NCI-H2171 treated with DMSO at 0.1 percent for 48 hours (cell line): ENCODE measurements at regions not wholly inside any gene's neighbourhood (a gene's known extent, or its start where the extent isn't known, plus 50 kb on each side); places are given as distances from the start of the nearest gene placed in this dataset.
"Not testable (repeated sequence)": the region's sequence is repeated elsewhere in the genome, so short reads cannot be mapped to it uniquely, and the experiment has no call there.

Source experiments
- DNase-seq: peaks from one replicate; lab custom pipeline; 2025; lab: John Stamatoyannopoulos, UW

DNA sequence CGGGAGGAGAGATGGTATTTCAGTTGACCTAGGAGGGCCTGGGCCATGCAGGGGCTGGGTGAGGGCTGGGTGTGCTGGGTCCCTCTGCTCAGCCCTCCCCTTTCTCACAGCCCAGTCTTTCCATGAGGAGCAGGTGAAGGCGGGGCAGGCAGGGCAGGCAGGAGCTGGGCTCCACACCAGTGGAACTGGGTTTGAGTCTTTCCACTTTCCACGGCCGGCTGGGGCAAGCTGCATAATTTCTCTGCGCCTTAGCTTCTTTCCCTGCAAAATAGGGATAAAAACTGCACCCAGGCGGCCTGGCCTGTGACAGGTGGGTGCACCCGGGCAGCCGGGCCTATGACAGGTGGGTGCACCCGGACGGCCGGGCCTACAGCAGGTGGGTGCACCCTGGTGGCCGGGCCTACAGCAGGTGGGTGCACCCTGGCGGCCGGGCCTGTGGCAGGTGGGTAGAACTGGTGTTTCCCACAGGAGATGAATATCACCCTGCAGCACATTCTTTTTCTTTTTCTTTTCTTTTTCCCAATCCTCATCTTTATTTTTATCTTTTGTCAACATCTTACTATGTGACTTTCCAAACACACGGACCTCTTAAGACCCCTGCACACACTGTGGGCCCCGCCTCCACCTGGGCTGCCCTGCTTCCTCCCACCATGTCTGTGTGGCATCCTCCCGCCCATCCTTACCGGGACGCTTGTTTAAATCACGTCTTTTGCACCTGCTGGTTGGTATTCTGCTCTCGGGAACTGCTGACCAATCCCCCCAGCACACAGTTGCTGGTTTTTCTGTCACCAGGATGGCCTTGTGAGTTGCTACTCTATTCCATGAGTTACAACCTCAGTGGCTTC, 111.3 kb downstream of the NPIPB11 start:
- DNase-seq, result not testable (repeated sequence)

GRCh38 chr16:29294400-29294933, 112.0 kb downstream of the NPIPB11 start:
- DNase-seq, result not testable (repeated sequence)

DNA sequence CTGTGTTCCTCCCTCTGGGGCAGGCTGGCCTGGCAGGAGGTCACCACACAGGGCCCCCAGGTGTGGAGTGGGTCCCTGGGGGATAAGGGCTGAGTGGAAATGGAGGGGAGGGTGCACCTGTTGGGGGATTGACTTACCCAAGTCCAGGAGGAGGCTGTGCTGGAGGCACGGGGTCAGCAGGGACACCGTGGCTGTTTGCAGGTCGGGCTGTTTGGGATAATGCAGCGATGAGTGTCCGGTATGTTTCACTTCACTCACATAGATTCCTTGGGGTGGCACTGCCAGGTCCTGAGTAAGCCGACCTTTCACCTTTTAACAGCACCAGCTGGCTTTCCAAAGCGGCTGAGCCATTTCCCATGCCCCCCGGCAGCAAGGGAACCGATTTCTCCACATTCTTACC, 113.0 kb downstream of the NPIPB11 start:
- DNase-seq, result not testable (repeated sequence)

GRCh38 chr16:29292952-29293471, 113.5 kb downstream of the NPIPB11 start:
- not testable (repeated sequence) for DNase-seq

DNA sequence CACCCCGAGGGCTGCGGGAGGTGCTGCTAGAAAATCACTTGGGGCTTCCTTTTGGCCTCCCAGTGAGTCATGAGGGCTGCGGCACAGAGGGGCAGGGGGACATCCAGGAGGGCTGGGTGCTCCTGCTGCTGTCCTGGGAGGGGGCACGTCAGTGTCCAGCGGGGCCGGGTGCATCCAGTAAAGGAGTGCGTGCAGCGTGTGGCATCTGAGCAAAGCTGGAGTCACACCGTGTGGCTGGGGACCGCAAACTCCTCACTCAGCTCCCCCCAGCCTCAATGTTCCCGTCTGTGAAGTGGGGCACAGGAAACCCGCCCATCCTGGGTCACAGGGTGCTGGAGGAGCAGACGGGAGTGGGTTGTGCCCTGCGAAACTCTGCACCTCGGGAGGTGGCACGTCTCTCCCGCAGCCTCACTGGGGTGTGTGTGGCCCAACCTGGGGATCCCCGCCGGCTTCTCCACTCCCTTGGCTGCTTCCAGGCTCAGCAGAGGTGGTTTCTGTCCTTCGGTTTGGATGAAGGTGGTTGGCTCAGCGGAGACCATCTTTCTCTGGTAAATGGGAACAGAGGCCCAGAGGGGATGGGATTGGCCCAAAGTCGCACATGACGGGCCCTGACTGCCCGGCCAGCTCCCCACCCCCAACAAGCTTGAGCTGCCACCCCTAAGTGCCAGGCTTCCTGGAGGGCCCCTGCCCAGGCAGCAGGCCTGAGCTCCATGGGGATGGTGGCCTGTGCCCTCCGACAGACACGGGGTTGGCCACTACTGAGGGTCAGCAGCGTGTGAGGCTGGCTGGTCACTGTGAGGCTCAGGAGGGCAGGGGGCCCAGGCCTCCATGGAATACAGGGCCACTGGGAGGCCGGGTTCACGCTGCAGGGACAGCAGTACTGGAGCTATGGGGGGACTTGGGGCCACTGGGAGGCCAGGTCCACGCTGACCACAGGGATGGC, 114.9 kb downstream of the NPIPB11 start:
- DNase-seq, result not testable (repeated sequence)

DNA sequence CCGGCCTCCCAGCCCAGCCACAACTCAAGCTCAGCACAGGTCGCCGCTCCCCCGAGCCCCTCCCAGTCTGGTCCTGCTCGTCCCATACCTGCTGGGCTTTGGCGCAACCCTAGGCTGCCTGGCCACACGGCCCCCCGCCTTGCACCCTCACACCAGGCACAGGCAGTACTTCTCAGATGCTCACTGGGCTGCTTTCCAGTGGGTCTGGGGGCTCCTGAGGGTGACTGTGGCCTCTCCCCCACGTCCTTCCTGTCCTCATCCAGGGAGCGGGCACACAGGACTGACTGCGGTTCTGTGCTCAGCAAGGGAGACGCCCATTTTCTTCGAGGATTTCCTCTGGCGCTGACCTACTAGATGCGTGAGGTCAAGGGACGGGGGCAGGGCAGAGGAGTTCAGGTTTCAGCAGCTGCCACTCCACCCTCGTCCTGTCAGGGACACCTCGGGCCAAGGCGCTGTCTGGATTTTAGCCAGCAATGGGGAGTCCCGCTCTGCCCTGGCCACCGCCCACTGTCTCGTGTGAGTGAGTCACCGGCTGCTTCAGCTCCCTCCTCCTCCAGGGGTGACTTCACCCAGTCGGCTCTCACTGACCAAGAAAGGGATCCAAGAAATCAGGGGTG, 115.8 kb downstream of the NPIPB11 start:
- no peak for DNase-seq

GRCh38 chr16:29289516-29290239, 116.8 kb downstream of the NPIPB11 start:
- DNase-seq, result not testable (repeated sequence)

- not testable (repeated sequence) for DNase-seq
Observed at GRCh38 chr16:29288711-29289474, 117.6 kb downstream of the NPIPB11 start.

DNA sequence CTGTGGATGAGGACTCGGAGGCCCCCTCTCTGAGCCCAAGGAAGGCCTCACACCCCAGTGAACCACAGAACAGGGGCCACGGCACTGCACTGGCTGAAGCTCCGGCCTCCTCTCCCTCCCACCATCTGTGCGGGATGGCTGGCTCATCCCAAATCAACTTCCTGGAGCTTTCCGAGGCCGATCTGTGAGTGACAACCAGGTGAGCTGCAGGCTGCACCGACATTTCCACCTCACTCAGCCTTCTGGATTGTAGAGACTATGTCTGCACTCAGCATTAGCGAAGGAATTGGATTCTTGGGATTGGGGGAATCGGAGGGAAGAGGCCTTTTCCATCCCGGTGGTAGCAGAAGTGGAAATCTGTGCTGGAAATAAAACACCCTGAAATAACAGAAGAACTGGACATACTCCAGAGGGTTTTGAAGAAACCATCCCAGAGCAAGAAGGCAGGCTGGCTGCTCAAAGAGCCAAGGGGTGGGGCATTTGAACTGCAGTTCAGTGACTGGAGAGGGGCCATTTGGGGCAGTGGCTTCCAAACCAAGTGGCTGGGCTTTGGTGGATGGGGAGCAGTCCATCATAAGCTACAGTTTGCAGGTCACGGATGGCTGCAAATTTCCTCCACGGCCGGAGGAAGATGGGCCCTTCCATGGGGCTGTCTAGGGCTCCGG, 118.5 kb downstream of the NPIPB11 start:
- not testable (repeated sequence) for DNase-seq

DNA sequence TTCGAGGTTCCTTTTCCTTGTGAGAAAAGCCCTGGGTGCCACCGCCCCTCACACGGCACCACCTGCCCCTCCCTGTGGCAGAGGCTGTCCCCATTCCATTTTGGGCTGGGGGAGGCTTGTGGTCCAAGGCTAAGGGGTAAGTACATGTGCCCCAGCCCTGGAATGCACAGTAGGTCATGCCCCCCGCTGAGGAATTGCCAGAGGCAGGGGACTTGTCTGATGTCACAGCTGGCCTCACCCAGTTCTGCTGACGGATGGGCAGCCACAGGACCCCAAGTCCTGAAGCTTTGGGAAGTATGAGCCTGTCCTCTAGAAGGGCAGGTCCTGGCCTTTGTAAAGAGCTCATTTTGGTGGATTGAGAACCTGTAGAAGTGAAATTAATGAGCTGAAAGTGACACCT, 119.3 kb downstream of the NPIPB11 start:
- DNase-seq, result not testable (repeated sequence)

DNA sequence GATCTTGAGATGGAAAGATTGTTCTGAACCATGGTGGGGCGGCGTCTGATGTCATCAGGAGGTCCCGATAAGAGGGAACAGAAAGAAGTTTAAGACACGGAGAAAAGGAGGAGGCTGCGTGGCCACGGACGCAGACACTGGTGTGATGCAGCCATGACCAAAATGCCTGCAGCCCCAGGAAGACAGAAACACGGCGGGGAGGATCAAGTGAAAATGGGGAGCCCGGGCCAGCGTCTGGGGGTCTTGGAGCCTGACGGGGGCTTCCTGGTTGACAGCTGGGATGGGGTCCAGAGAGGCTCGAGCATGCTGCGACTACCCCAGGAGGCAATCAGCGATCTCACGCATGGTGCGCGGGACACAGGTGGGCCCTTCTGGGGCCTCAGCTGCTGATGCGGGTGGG, 119.7 kb downstream of the NPIPB11 start:
- not testable (repeated sequence) for DNase-seq

GRCh38 chr16:29286161-29286560, 120.3 kb downstream of the NPIPB11 start:
- not testable (repeated sequence) for DNase-seq

GRCh38 chr16:29285151-29285885, 121.2 kb downstream of the NPIPB11 start:
- not testable (repeated sequence) for DNase-seq

DNA sequence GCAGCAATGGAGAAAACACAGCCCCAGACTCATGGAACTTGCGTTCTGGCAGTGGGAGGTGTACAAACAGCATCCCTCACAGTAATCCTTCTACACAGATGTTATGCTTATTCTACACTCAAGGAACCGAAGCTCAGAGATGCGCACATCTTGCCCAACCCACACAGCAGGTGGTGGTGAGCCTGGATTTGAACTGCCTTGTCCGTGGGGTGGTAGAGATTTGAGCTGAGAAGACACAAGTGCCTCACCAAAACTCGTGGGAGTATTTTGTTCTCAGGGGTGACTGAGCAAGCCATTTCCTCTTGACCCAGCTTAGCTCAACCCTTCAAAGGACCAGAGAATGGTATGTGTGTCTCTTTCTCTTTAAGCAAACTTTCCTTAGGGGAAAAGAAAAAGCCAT, 121.8 kb downstream of the NPIPB11 start:
- not testable (repeated sequence) for DNase-seq

GRCh38 chr16:29284159-29284558, 122.4 kb downstream of the NPIPB11 start:
- DNase-seq, result not testable (repeated sequence)

DNA sequence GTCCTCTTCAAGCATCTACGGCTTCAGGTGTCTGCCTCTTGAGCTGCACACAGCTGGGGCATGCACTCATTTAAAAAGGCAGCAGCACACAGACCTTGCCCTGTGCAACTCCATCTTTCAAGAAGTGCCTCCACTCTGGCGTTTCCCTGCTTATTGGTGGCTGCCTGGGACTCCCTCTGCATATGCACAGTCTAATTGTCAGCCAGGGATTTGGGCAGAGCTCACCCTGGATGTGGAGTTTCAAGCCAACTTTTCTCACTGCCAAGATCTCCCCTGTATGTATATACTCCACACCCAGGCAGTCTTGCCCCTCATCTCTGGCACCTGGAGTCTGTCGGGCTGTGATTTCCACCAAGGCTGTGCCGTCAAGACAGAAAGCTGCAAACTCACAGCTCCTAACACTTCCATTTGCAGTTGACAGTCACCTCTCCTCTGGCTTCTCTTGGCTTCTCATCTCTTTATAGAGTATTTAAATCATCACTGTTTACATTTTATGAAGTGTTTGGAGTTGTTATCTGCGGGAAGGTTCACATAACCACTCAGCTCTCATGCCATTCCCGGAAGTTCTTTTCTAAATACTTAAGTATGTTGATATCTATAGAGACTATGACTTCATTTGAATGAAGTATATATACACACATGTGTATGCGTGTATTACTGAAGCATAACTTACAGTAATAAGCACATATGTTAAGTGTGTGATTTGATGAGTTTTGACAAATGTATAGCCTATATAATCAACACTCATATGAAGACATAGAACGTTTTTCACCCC, 128.2 kb downstream of the NPIPB11 start:
- DNase-seq, result not testable (repeated sequence)

DNA sequence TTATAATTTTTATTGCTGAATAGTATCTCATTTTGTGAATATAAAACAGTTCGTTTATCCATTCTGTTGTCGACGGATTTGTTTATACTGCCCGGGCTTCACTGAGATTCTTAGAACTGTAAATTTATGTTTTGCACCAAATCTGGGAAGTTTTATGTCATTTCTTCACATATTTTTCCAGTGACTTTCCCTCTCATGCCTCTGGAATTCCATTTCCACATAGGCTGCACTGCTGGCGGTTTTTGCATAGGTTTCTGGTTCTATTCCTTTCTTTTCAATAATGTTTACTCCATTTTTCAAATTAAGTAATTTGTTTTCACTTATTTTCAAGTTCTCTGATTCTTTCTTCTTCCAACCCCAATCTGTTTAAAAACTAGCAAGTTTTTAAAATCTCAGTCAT, 130.1 kb downstream of the NPIPB11 start:
- DNase-seq, result not testable (repeated sequence)
